ENCODE measurements at regions not wholly inside any gene's neighbourhood (a gene's known extent, or its start where the extent isn't known, plus 50 kb on each side); places are given as distances from the start of the nearest gene placed in this dataset.

GRCh38 chr7:15813448-15813847, 127.0 kb upstream of the MEOX2 start:
- TF ChIP-seq POLR2A (IDR thresholded peaks at IDR 0.05; ENCODE audit: low read length) (no peak), GATA1 (IDR thresholded peaks at IDR 0.05; ENCODE audit: low read depth, low read length) (no peak)
